Liver (tissue), 3 donors: ENCODE measurements at regions not wholly inside any gene's neighbourhood (a gene's known extent, or its start where the extent isn't known, plus 50 kb on each side); places are given as distances from the start of the nearest gene placed in this dataset.

ENCODE experiments used
- FOXA1 ChIP-seq: IDR thresholded peaks from 2 replicates; pipeline ENCODE4 v1.6.1; 2016; ENCODE audit warnings: antibody characterized with exemption
- GABPA ChIP-seq, 2 donors: IDR thresholded peaks in 1 of 2; conservative IDR thresholded peaks in 1 of 2; 2 replicates each; pipeline ENCODE4 v1.6.1; 2016; ENCODE audit warnings: antibody characterized with exemption in 2 of 2, mild to moderate bottlenecking in 1 of 2, moderate library complexity in 1 of 2
- HNF4A ChIP-seq, 2 donors: conservative IDR thresholded peaks; 2 replicates each; pipeline ENCODE4 v1.6.1; 2016; ENCODE audit warnings: antibody characterized with exemption in 2 of 2, mild to moderate bottlenecking in 2 of 2
- JUND ChIP-seq, 2 donors: IDR thresholded peaks; 2 replicates each; pipeline ENCODE4 v1.6.1; 2016; ENCODE audit warnings: antibody characterized with exemption in 2 of 2
- MAX ChIP-seq: IDR thresholded peaks from 2 replicates; pipeline ENCODE4 v1.6.1; 2016; ENCODE audit warnings: antibody characterized with exemption
- RAD21 ChIP-seq, 2 donors: IDR thresholded peaks; 2 replicates each; pipeline ENCODE4 v1.6.1; 2016; ENCODE audit warnings: antibody characterized with exemption in 2 of 2, mild to moderate bottlenecking in 2 of 2
- SP1 ChIP-seq: IDR thresholded peaks from 2 replicates; pipeline ENCODE4 v1.6.1; 2018; ENCODE audit warnings: antibody characterized with exemption, mild to moderate bottlenecking
- YY1 ChIP-seq: IDR thresholded peaks from 2 replicates; pipeline ENCODE4 v1.6.1; 2016; ENCODE audit warnings: antibody characterized with exemption, mild to moderate bottlenecking
- TF ChIP-seq, protein P1 (sequence below): IDR thresholded peaks from 2 replicates; pipeline ENCODE4 v1.6.1; 2016; ENCODE audit warnings: antibody characterized with exemption, mild to moderate bottlenecking
- TF ChIP-seq, protein P2 (sequence below): IDR thresholded peaks from 2 replicates; pipeline ENCODE4 v1.6.1; 2016; ENCODE audit warnings: antibody characterized with exemption
- TF ChIP-seq, protein P3 (sequence below): fragments of 150-350 bp; IDR thresholded peaks from 2 replicates; pipeline ENCODE4 v1.5.1; 2017; ENCODE audit warnings: improper control_type of control experiment, low read depth, low read length; ENCODE audit not compliant: missing input control
- donor health status: healthy.
- donor health status: healthy.

GRCh38 chr20:16209357-16209756 is 363.9 kb downstream of the KIF16B start:
- TF ChIP-seq, protein P1, sequence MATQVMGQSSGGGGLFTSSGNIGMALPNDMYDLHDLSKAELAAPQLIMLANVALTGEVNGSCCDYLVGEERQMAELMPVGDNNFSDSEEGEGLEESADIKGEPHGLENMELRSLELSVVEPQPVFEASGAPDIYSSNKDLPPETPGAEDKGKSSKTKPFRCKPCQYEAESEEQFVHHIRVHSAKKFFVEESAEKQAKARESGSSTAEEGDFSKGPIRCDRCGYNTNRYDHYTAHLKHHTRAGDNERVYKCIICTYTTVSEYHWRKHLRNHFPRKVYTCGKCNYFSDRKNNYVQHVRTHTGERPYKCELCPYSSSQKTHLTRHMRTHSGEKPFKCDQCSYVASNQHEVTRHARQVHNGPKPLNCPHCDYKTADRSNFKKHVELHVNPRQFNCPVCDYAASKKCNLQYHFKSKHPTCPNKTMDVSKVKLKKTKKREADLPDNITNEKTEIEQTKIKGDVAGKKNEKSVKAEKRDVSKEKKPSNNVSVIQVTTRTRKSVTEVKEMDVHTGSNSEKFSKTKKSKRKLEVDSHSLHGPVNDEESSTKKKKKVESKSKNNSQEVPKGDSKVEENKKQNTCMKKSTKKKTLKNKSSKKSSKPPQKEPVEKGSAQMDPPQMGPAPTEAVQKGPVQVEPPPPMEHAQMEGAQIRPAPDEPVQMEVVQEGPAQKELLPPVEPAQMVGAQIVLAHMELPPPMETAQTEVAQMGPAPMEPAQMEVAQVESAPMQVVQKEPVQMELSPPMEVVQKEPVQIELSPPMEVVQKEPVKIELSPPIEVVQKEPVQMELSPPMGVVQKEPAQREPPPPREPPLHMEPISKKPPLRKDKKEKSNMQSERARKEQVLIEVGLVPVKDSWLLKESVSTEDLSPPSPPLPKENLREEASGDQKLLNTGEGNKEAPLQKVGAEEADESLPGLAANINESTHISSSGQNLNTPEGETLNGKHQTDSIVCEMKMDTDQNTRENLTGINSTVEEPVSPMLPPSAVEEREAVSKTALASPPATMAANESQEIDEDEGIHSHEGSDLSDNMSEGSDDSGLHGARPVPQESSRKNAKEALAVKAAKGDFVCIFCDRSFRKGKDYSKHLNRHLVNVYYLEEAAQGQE: no peak
- TF ChIP-seq, protein P2, sequence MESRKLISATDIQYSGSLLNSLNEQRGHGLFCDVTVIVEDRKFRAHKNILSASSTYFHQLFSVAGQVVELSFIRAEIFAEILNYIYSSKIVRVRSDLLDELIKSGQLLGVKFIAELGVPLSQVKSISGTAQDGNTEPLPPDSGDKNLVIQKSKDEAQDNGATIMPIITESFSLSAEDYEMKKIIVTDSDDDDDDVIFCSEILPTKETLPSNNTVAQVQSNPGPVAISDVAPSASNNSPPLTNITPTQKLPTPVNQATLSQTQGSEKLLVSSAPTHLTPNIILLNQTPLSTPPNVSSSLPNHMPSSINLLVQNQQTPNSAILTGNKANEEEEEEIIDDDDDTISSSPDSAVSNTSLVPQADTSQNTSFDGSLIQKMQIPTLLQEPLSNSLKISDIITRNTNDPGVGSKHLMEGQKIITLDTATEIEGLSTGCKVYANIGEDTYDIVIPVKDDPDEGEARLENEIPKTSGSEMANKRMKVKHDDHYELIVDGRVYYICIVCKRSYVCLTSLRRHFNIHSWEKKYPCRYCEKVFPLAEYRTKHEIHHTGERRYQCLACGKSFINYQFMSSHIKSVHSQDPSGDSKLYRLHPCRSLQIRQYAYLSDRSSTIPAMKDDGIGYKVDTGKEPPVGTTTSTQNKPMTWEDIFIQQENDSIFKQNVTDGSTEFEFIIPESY: no peak
- TF ChIP-seq, protein P3, sequence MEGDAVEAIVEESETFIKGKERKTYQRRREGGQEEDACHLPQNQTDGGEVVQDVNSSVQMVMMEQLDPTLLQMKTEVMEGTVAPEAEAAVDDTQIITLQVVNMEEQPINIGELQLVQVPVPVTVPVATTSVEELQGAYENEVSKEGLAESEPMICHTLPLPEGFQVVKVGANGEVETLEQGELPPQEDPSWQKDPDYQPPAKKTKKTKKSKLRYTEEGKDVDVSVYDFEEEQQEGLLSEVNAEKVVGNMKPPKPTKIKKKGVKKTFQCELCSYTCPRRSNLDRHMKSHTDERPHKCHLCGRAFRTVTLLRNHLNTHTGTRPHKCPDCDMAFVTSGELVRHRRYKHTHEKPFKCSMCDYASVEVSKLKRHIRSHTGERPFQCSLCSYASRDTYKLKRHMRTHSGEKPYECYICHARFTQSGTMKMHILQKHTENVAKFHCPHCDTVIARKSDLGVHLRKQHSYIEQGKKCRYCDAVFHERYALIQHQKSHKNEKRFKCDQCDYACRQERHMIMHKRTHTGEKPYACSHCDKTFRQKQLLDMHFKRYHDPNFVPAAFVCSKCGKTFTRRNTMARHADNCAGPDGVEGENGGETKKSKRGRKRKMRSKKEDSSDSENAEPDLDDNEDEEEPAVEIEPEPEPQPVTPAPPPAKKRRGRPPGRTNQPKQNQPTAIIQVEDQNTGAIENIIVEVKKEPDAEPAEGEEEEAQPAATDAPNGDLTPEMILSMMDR: no peak
- TF ChIP-seq MAX (no peak), HNF4A (conservative IDR thresholded peaks at IDR 0.05) (no peak), JUND (IDR thresholded peaks at IDR 0.05) (no peak), GABPA (IDR thresholded peaks at IDR 0.05 in 1 of 2, conservative IDR thresholded peaks at IDR 0.05 in 1 of 2) (no peak), RAD21 (IDR thresholded peaks at IDR 0.05) (no peak), SP1 (no peak), YY1 (no peak), FOXA1 (no peak)
